C4-2B (cell line): ENCODE measurements at regions not wholly inside any gene's neighbourhood (a gene's known extent, or its start where the extent isn't known, plus 50 kb on each side); places are given as distances from the start of the nearest gene placed in this dataset.

Experiments used
- H3K27ac ChIP-seq: fragments of 450-650 bp; 2 replicates; pipeline ENCODE4 v1.5.1; 2017
- ZFX ChIP-seq: fragments of 450-650 bp; IDR thresholded peaks from 2 replicates; pipeline ENCODE4 v1.6.1; 2017
- TF ChIP-seq, protein P1 (sequence below): fragments of 450-650 bp; conservative IDR thresholded peaks from 2 replicates; pipeline ENCODE4 v1.5.1; 2017; ENCODE audit warnings: mild to moderate bottlenecking

DNA sequence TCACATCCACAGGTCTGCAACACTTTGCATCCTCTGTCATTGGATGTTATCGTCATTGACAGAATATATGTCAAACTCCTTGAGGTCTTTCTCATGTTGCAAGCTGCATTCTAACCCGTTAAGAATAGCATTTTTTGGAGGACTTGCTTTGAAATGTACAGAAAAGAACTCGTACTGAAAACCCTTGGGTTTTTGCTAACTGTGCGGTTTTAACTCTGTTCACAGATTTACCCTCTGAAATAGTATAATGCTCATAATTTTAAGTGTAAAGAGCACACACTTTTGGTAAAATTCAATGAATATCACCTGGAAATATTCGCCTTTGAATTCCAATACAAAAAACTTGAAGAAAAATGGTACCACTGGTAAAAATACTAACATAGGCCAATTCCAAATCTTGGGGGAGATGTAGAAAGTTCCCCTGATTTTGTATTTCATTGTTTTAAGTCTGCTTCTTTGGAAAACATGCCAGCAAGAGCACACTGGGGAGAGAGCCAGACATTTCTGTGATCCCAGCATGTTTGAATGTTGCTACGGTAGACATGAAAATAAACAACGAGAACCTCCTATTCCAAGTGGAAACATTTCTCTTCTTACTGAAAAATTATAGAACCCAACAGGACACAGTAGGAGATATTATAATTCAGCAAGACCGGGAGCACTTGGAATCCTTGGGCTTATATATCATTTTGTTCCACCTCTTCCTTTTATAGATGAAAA lies 446.0 kb downstream of the AEBP2 start:
- H3K27ac ChIP-seq = no peak overlapping the region
- TF ChIP-seq, protein P1, sequence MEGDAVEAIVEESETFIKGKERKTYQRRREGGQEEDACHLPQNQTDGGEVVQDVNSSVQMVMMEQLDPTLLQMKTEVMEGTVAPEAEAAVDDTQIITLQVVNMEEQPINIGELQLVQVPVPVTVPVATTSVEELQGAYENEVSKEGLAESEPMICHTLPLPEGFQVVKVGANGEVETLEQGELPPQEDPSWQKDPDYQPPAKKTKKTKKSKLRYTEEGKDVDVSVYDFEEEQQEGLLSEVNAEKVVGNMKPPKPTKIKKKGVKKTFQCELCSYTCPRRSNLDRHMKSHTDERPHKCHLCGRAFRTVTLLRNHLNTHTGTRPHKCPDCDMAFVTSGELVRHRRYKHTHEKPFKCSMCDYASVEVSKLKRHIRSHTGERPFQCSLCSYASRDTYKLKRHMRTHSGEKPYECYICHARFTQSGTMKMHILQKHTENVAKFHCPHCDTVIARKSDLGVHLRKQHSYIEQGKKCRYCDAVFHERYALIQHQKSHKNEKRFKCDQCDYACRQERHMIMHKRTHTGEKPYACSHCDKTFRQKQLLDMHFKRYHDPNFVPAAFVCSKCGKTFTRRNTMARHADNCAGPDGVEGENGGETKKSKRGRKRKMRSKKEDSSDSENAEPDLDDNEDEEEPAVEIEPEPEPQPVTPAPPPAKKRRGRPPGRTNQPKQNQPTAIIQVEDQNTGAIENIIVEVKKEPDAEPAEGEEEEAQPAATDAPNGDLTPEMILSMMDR = no peak
- TF ChIP-seq ZFX = no peak

DNA sequence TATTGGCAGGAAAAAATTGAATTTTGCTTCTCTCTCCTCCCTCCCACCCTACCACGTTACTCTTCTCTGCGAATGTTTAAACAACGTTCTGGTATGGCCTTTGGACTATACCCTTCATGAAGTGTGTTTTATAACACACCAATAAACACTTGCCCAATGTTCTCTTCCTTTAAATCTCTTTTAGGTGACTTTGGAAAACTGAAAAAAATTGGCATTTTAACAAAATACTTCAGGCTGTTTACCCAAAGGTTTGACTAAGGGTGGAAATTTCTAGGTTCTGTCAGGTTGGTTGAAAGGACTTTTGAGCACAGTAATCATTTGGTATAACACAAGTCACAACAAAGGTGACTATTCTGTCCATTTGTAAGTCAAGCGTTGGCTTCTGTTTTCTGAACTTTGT lies 446.8 kb downstream of the AEBP2 start:
- TF ChIP-seq, protein P1 = no peak
- no peak for TF ChIP-seq ZFX

DNA sequence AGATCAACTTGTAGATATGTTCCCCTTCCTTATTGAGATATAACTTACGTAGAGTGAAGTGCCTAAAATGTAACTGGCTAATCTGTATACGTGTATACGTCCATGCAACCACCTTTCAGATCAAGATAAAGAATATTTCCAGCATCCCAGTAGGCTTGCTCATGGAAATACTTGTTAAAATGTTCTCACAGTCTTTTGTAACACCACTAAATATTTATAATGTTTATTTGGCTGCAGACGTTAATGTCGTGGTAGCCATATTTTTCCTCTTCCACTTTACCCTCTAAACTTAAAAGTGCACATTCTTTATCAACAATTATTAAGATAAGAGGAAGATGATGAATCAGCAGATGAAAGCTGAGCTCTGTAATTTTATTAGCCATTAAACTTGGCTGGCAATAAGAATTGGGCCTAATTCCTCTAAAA lies 447.4 kb downstream of the AEBP2 start:
- no peak overlapping the region for H3K27ac ChIP-seq
- TF ChIP-seq, protein P1 = no peak
- TF ChIP-seq ZFX = no peak

More for the DNA sequence above, 446.8 kb downstream of the AEBP2 start:
- no peak overlapping the region for H3K27ac ChIP-seq

DNA sequence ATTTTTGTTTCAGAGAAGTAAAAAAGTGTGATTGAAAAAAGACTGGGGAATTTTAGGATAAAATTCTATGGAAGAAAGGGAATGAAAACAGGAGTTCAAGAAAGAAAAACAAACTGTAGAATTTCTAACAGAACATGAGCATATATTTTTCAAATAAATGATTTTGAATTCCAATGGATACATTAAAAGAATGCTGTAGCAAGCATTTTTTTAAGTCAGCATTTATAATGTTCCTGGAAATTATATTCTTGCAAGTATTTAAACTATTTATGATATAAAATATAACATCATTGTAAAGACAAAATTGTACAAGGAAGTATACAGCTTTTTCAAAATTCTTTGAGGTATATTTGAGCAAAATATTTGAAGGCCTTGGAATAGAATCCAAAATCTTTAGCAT lies 450.7 kb downstream of the AEBP2 start:
- TF ChIP-seq, protein P1 = no peak
- no peak overlapping the region for H3K27ac ChIP-seq

DNA sequence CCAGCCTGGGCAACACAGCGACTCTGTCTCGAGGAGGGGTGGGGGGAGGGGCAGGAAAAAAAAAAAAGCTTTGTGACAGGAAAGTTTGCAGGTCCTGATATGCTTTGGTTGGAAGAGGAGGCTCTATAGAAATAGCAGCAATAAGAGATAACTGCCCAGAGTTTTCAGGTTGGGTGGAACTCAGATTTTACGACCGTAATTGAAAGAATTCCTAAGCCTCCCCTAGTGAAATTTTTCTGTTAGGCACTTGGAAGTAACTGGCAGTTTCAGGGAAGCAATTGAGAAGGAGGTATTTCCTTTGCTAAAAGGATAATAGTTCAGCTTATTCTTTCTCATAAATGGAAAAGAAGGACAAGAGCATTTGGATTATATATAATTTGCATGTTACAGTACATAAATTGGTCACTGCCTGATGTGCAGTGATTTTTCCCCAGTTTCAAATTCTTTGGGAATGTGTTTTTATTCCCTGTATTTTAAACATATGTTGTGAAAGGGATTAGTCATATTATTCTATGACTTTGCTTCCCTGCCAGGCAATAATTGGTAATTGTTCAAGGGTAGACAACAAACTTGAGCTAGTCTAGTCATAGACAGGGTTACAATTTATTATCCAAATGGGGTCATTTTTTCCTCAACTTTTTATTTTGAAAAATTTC lies 452.8 kb downstream of the AEBP2 start:
- no peak overlapping the region for H3K27ac ChIP-seq
- TF ChIP-seq, protein P1 = no peak
- TF ChIP-seq ZFX = no peak

DNA sequence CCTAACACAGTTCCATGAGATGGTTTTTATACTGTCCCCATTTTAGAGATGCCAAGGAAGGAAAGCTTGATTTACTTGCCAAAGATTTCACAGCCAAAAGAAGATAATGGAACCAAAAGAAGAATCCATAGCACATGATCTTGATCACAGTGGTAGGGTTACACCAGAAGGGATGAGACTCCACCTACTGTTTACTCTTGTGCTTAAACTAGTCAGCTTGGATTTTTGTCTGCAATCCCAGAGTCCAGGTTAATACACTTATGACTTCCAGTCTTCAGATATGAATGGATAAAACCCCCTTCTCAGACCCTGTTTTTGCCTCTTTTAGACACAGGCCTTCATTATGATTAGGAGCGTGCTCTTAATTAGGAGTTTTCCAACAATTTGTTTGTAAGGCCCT lies 454.2 kb downstream of the AEBP2 start:
- H3K27ac ChIP-seq = no peak overlapping the region
- TF ChIP-seq, protein P1 = peak; percentile 34
- no peak for TF ChIP-seq ZFX

DNA sequence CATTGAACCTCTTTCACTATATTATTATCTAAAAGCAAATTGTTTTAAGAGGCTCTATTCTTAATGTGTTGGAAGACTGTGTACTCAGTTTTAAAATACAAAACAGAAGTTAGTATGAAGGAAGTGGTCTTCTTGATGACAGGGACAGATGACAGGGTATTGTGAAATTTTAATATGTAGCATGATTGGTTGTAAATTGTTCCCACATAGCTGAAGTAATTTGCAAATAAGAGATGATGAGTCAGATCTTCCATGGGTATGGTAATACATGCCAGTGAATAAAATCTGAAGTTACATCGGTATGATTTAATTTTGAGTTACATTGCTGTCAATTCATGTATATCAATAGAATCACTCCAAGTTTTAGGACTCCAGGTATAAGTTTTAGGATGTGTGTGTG lies 454.8 kb downstream of the AEBP2 start:
- TF ChIP-seq, protein P1 = no peak
- no peak for TF ChIP-seq ZFX
- no peak overlapping the region for H3K27ac ChIP-seq
